ENCODE measurements at regions not wholly inside any gene's neighbourhood (a gene's known extent, or its start where the extent isn't known, plus 50 kb on each side); places are given as distances from the start of the nearest gene placed in this dataset.

GRCh38 chr3:81929697-81930096, 168.3 kb upstream of the GBE1 start:
- FAIRE-seq, result no peak
- no peaks in the 10 kb centered on the region for H3K4me1 ChIP-seq
- intact Hi-C loops (cut with DNase I), result no loop called here
- H3K9me3 ChIP-seq, result no peaks in the 10 kb centered on the region
- no peak for TF ChIP-seq CTCF (IDR thresholded peaks at IDR 0.05)
- H3K4me3 ChIP-seq, result no peak overlapping the region
- no peak overlapping the region for H3K27ac ChIP-seq
- no peak for ATAC-seq
- H3K36me3 ChIP-seq, result no peaks in the 10 kb centered on the region
- H3K27me3 ChIP-seq, result no peaks in the 10 kb centered on the region
- DNase-seq, result no peak

GRCh38 chr3:81927811-81928210, 166.4 kb upstream of the GBE1 start:
- TF ChIP-seq CTCF (IDR thresholded peaks at IDR 0.05), result no peak
- no peaks in the 10 kb centered on the region for H3K9me3 ChIP-seq
- WGBS, 2 donors, result 73 to 78% methylated on average over 1 of the region's 1 CpG
- H3K4me1 ChIP-seq, result no peaks in the 10 kb centered on the region
- no peak for FAIRE-seq
- no peak overlapping the region for H3K4me3 ChIP-seq
- intact Hi-C loops (cut with DNase I), result no loop called here
- no peak overlapping the region for H3K27ac ChIP-seq
- no peak for ATAC-seq
- no peaks in the 10 kb centered on the region for H3K36me3 ChIP-seq
- H3K27me3 ChIP-seq, result no peaks in the 10 kb centered on the region
- no peak for DNase-seq

GRCh38 chr3:81925385-81925784, 163.9 kb upstream of the GBE1 start:
- Histone ChIP-seq H3K27me3 (no peaks in the 10 kb centered on the region), H3K27ac (no peak overlapping the region), H3K36me3 (no peaks in the 10 kb centered on the region), H3K9me3 (no peaks in the 10 kb centered on the region), H3K4me3 (no peak overlapping the region), H3K4me1 (no peaks in the 10 kb centered on the region)
- TF ChIP-seq CTCF (IDR thresholded peaks at IDR 0.05), result no peak
- intact Hi-C loops (cut with DNase I), result no loop called here
- FAIRE-seq (no peak), ATAC-seq (no peak), DNase-seq (no peak)

- Histone ChIP-seq H3K4me1 (no peaks in the 10 kb centered on the region), H3K27ac (no peak overlapping the region), H3K27me3 (no peaks in the 10 kb centered on the region), H3K4me3 (no peak overlapping the region), H3K36me3 (no peaks in the 10 kb centered on the region), H3K9me3 (no peaks in the 10 kb centered on the region)
- FAIRE-seq (no peak), ATAC-seq (no peak), DNase-seq (no peak)
- WGBS, 2 donors, result 85 to 94% methylated on average over 2 of the region's 2 CpGs
- no peak for TF ChIP-seq CTCF (IDR thresholded peaks at IDR 0.05)
- intact Hi-C loops (cut with DNase I), result no loop called here
Observed at GRCh38 chr3:81923038-81923437, 161.6 kb upstream of the GBE1 start.

- no peak for DNase-seq
- H3K4me1 ChIP-seq, result no peaks in the 10 kb centered on the region
- no peaks in the 10 kb centered on the region for H3K9me3 ChIP-seq
- ATAC-seq, result no peak
- 88% methylated on average over 1 of the region's 1 CpG for WGBS, 2 donors
- no peak for TF ChIP-seq CTCF (IDR thresholded peaks at IDR 0.05)
- intact Hi-C loops (cut with DNase I), result no loop called here
- H3K4me3 ChIP-seq, result no peak overlapping the region
- no peak for FAIRE-seq
- no peaks in the 10 kb centered on the region for H3K36me3 ChIP-seq
- H3K27ac ChIP-seq, result no peak overlapping the region
- H3K27me3 ChIP-seq, result no peaks in the 10 kb centered on the region
Observed at GRCh38 chr3:81922404-81922803, 161.0 kb upstream of the GBE1 start.

All from pancreas (tissue), 10 donors.